Erythroblast (primary cell): ENCODE measurements at regions not wholly inside any gene's neighbourhood (a gene's known extent, or its start where the extent isn't known, plus 50 kb on each side); places are given as distances from the start of the nearest gene placed in this dataset.

Source experiments
- GATA1 ChIP-seq: IDR thresholded peaks from 2 replicates; pipeline ENCODE4 v1.6.1; 2011; ENCODE audit warnings: low read depth, mild to moderate bottlenecking, control low read depth, low read length, moderate library complexity
- POLR2A ChIP-seq: IDR thresholded peaks from 2 replicates; pipeline ENCODE4 v1.6.1; 2011; ENCODE audit warnings: mild to moderate bottlenecking, low read length

DNA sequence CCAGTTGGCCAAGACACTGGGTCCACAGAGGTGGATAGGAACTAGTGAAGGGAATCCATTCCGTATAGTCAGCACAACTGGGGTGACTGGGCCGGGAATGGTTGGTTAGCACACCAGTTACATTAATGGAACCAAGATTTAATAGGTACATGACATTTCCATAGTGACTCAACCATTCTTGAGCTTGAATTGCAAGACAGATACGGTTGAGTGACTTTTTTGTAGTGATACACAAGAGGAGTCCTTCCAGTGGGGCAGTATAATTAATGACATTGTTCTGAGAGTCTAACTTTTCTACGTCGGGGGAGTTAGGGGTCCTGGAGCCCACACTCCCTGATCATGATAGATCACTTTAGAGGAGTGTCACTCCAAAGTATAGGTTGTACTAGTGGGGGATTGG is 211.6 kb upstream of the CXCL13 start:
- no peak for TF ChIP-seq POLR2A
- TF ChIP-seq GATA1: no peak
